ENCODE measurements at regions not wholly inside any gene's neighbourhood (a gene's known extent, or its start where the extent isn't known, plus 50 kb on each side); places are given as distances from the start of the nearest gene placed in this dataset.

DNA sequence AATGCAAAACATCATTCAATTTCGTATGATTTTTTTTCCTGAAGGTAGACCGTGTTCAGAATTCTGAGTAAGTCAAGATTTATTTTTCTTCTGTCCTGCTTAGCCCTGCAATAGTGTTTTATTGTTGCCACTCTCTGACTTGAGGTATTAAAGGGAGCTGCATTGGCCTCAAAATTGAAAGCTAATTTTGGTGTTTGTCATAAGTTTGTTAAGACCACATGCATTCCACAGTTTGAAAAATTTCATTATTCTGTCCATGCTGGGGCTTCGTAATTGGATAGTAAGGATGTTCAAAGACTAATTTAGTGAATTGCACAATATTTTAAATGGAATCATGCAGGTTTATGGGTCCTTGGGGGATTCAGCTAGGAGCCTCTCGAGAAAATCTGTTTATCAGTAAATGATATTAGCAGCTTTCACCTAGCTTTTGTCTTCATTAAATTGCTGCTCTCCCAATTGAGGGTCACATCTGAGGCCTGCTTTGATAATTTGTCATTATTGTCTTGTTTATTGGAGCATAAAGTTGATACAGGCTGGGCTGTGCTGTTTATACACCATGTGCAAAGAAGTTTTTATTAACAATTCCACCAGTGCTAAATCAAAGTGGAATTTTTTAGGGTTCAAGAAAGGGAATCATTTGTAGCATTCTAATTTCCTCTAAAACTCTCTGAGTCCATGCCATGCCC, 339.8 kb upstream of the OBI1 start:
- CTCF ChIA-PET (ENCODE audit: low intra/inter-chr PET ratio, low total read pairs) = no interaction called here
- Histone ChIP-seq H2AFZ (ENCODE audit: low read length) (no peak overlapping the region), H3K79me2 (ENCODE audit: insufficient read depth, low read length) (no peaks in the 10 kb centered on the region), H3K36me3 (replicated peaks in 1 of 2; ENCODE audit: control insufficient read depth in 1 of 2, insufficient read depth in 2 of 2, low read length in 2 of 2) (no peaks in the 10 kb centered on the region), H3K27me3 (ENCODE audit: control insufficient read depth in 1 of 2, insufficient read depth in 2 of 2, low read length in 2 of 2) (no peaks in the 10 kb centered on the region; a peak in 1 of 5 replicates), H3K27ac (ENCODE audit: extremely low read length, insufficient read depth, low read length) (no peak overlapping the region), H3K4me1 (ENCODE audit: insufficient read depth, low read length) (no peaks in the 10 kb centered on the region), H3K9ac (ENCODE audit: insufficient read depth, low read depth, low read length) (no peak overlapping the region), H3K4me2 (ENCODE audit: low read depth, low read length) (no peak overlapping the region), H4K20me1 (ENCODE audit: insufficient read depth, low read length) (no peaks in the 10 kb centered on the region), H3K9me3 (ENCODE audit: low read length) (no peaks in the 10 kb centered on the region), H3K4me3 (replicated peaks in 1 of 3; ENCODE audit: insufficient read depth in 1 of 3, low read depth in 2 of 3, low read length in 3 of 3) (no peak overlapping the region)
- intact Hi-C loops (cut with micrococcal nuclease; ENCODE audit: unreplicated experiment) (no loop called here), in situ Hi-C loops (cut with HindIII; ENCODE audit: extremely low pct_ligation_motif_present, low pct_unique_long_range_greater_than_20kb) (no loop called here)
- FAIRE-seq (no peak), DNase-seq (ENCODE audit: low spot score) (no peak), ATAC-seq (no peak)
- 22% methylated on average over 4 of the region's 4 CpGs for WGBS (ENCODE audit: low lambda C conversion rate)
- POLR2A ChIA-PET = no interaction called here
- TF ChIP-seq SRY (CRISPR knock-in tag; IDR thresholded peaks at IDR 0.05) (no peak), ARNTL (CRISPR knock-in tag; IDR thresholded peaks at IDR 0.05) (no peak), ZNF749 (CRISPR knock-in tag; IDR thresholded peaks at IDR 0.05; ENCODE audit: borderline replicate concordance) (no peak), KAT2B (IDR thresholded peaks at IDR 0.05; ENCODE audit: borderline replicate concordance, low read depth, low read length) (no peak), SSRP1 (CRISPR knock-in tag; IDR thresholded peaks at IDR 0.05) (no peak), NCOA2 (CRISPR knock-in tag; IDR thresholded peaks at IDR 0.05) (no peak), ELF4 (CRISPR knock-in tag; IDR thresholded peaks at IDR 0.05; ENCODE audit: borderline replicate concordance) (no peak), ZNF772 (CRISPR knock-in tag; IDR thresholded peaks at IDR 0.05) (no peak)
- TF ChIP-seq, protein P1, sequence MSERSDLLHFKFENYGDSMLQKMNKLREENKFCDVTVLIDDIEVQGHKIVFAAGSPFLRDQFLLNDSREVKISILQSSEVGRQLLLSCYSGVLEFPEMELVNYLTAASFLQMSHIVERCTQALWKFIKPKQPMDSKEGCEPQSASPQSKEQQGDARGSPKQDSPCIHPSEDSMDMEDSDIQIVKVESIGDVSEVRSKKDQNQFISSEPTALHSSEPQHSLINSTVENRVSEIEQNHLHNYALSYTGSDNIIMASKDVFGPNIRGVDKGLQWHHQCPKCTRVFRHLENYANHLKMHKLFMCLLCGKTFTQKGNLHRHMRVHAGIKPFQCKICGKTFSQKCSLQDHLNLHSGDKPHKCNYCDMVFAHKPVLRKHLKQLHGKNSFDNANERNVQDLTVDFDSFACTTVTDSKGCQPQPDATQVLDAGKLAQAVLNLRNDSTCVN (CRISPR knock-in tag; IDR thresholded peaks at IDR 0.05; ENCODE audit: borderline replicate concordance) = no peak
- TF ChIP-seq, protein P2, sequence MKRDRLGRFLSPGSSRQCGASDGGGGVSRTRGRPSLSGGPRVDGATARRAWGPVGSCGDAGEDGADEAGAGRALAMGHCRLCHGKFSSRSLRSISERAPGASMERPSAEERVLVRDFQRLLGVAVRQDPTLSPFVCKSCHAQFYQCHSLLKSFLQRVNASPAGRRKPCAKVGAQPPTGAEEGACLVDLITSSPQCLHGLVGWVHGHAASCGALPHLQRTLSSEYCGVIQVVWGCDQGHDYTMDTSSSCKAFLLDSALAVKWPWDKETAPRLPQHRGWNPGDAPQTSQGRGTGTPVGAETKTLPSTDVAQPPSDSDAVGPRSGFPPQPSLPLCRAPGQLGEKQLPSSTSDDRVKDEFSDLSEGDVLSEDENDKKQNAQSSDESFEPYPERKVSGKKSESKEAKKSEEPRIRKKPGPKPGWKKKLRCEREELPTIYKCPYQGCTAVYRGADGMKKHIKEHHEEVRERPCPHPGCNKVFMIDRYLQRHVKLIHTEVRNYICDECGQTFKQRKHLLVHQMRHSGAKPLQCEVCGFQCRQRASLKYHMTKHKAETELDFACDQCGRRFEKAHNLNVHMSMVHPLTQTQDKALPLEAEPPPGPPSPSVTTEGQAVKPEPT (CRISPR knock-in tag; IDR thresholded peaks at IDR 0.05; ENCODE audit: low read depth) = no peak
- BruUV-seq (replicated peaks) = no TSS peak
